GM12873 (cell line): ENCODE measurements at regions not wholly inside any gene's neighbourhood (a gene's known extent, or its start where the extent isn't known, plus 50 kb on each side); places are given as distances from the start of the nearest gene placed in this dataset.
A peak's percentile ranks its signal among the peaks of the same experiment; 100 is the strongest.

Source experiments
- CTCF ChIP-seq: IDR thresholded peaks from 2 replicates; pipeline ENCODE4 v1.5.1; 2012; ENCODE audit warnings: low read depth, mild to moderate bottlenecking, moderate library complexity, low read length, control low read depth; ENCODE audit not compliant: insufficient read depth; ENCODE audit errors: missing control alignments

GRCh38 chr5:66284588-66285342 is 140.7 kb downstream of the SREK1 start:
- no peak for TF ChIP-seq CTCF

DNA sequence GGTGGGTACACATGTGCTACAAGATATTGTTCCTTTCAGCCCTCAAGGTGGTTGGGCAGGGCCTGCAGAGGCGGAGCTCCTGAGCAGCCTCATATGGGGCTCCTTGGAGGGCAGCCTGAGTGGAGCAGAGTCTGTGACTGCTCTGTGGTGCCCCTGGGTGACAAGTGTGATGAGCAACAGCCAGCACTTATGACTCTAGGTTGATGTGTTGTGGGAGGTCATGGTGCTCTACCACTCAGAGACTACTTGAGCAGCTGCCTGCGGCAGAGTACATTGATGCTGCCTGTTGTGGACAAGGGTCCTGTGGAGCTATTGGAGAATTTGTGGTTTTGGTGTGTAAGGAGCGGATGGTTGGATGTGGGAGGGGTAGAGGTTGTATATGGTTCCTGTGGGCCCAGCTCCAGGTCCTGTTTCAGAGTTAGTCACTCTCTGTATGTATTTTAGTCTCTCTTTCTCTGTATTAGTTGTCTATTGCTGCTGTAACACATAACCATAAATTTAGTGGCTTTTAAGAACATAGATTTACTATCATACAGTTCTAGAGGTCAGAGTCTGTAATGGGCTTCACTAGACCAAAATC is 141.3 kb downstream of the SREK1 start:
- TF ChIP-seq CTCF, result no peak

DNA sequence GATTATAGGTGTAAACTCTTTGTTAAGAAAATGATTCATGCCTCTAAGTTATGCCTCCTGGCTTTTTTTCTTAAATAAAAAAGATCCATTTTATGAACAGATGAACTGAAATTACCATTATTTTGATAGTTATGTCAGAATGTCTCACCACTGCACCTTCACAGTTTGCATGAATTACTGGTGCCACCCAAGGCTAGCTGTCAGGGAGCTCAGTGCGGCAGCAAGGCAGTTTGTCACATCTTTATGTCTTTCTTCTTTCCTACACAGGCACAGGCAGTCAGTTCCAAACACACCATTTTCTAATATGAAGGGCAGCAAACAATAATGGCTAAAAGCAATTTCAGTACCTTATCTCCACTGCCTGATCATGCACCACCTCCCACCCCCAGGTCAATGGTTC is 147.7 kb downstream of the SREK1 start:
- no peak for TF ChIP-seq CTCF

DNA sequence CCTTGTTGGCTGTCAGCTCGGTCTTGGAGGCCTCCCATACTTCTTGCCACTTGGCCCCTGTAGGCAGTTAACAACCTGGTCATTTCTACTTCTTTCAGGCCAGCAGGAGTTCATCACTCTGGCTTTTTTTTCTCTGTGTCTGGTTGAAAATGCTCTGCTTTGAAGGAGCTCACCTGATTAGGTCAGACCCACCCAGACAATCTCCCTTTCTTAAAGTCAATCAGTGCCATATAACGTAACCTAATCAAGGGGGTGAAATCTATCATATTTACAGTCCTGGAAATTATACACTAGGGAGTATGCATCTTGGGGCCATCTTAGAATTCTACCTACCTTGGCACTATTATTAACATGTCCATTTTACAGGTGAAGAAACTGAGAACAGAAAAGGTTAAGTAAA is 155.4 kb downstream of the SREK1 start:
- TF ChIP-seq CTCF, result no peak

DNA sequence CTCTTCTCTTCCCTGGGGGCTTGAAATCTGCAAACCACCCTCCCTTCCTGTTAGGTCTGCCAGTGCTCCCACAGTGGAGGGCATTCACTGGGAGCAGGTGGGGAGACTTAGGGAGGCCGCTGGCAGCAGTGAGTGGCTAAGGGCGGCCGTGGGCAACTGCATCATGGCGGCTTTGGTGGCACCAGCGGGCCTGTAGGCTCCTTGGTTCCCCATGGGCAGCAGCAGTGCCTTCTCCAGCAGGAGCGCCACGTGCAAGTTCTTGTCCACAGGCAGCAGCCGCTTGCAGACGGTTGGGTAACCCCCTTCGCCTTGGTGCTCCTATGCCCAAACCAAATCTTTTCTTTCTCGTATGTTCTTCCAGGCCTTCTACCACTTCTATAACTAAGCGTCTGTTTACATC is 158.2 kb downstream of the SREK1 start:
- no peak for TF ChIP-seq CTCF

DNA sequence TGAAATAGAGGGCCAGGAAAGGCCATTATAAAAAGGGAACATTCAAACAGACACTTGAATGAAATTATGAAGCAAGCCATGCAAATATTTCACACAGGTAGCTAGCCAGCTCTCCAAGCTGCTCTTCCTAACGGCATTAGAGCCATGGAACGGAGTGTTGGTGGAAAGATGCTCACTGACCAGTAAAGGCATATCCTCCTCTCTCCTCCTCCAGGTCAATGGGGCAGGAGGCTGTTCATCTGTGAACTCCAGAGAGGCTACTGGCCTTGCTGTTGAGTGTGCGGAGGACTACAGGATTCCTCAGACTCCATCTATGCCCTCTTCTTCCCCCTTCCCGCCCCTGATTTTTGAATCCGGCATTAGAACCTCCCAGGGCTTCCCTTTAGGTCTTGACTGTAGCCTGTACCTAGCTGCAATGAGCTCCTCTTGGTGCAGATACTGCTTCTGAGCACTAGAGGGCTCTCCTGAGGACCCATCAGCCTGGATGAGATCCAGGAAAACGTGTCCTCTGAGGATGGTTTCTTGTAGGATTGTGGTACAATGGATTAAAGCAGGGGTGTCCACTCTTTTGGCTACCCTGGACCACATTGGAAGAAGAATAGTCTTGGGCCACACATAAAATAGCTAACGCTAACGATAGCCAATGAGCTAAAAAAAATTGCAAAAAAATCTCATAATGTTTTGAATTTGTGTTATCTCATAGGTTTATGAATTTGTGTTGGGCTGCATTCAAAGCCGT is 162.2 kb downstream of the SREK1 start:
- peak; percentile 90 for TF ChIP-seq CTCF

GRCh38 chr5:66306844-66307315 is 162.8 kb downstream of the SREK1 start:
- TF ChIP-seq CTCF, result no peak
